NCI-H69 (cell line): ENCODE measurements at regions not wholly inside any gene's neighbourhood (a gene's known extent, or its start where the extent isn't known, plus 50 kb on each side); places are given as distances from the start of the nearest gene placed in this dataset.

Source experiments
- DNase-seq: peaks from one replicate; lab custom pipeline; 2025; lab: John Stamatoyannopoulos, UW

DNA sequence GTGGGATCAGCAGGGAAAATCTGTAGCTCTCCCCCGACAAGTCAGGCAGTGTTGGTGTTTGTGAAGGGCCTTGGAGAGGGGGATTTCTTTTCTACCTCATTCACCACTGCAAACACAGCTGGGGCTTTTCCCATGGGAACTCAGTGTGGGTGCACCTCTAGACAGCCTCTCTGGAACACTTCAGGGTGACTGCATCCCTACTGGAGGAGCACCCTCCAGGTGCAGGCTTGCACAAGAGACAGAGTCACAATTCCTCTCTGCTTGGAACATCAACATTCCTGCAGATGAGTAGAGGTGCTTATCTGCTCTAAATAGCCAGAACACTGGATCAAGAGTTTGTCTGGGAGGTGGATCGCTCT is 72.7 kb upstream of the AKAP13 start:
- no peak for DNase-seq

DNA sequence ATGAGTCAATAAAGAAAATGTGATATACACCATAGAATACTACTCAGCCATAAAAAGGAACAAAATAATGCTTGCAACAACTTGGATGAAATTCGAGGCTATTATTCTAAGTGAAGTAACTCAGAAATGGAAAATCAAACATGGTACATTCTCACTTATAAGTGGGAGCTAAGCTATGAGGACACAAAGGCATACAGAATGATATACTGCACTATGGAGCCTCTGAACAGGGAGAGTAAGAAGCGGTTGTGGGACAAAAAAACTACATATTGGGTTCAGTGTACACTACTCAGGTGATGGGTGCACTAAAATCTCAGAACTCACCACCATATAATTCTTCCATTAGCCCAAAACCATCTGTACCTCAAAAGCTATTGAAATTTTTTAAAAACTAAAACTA is 68.8 kb upstream of the AKAP13 start:
- no peak for DNase-seq

DNA sequence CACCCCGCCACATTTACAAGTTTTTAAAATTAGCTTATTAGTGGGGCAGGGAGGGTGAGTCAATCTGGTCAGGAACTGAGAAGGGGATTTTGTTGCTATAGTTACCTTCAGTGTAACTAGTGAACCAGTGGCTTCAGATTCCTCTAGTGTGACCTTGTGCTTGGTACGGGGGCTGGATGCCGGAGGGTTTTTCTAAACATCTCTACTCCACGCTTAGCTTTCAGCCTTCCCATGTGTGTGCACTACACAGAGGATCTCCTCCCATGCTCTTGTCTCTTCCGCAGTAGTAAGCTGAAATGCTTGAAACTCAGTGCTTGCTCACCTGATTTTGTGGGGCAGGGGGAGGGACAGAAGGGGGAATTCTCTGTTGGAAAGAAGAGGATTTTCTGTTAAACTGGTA is 67.9 kb upstream of the AKAP13 start:
- DNase-seq: no peak

DNA sequence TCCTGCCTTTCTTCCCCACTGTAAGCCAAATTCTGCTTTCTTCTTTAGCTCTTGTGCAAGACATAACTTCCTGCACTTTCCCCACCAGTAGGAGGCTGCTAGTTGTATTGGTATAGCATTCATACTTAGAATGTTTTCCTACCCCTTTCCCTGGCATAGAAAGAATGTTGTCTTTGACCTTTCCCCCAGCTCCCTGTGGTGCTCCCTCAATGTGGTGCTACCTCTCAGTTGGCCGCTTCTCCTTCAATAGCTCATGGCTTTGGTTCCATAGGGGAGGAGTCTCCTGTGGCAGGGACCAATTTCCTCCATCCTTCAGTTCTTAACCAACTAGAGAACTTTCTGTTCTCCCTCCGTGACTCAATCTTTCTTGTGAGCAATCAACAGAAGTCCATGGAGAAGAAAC is 67.5 kb upstream of the AKAP13 start:
- DNase-seq: peak; percentile 19

DNA sequence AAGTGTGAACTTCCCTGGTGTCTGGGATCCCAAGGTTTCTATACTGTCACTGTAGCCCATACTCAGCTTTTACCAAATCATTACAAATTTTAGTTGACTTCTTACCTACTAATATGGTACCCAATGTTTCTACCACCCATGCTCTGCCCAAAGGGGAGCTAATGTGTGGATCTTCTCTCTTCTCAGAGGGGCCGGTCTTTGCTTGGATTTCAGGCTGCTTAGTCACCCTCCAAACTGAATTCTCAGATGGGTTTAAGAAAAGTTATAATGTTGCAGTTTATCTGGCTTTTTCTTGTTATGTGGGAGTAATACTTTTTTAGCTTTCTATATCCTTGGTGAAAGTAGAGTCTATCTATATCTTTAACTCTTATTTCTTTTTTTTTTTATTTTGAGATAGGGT is 67.1 kb upstream of the AKAP13 start:
- DNase-seq: no peak

DNA sequence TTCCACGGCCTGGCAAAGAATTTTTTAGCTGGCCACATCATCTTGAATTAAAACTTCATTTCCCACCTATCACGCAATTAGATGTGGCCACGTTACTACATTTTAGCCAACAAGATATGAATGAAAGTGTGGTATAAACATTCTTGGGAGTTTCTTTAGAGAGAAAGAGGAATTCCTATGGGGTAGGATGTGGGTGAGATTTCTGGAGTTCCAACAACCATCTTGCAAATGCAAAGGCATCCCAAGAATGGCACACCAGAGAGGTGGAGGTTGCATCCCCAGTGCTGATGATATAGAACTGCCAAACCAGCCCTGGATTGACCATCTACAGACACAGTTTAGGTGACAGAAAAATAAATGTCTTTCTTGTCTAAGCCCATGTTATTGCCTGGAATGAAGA is 66.3 kb upstream of the AKAP13 start:
- no peak for DNase-seq

DNA sequence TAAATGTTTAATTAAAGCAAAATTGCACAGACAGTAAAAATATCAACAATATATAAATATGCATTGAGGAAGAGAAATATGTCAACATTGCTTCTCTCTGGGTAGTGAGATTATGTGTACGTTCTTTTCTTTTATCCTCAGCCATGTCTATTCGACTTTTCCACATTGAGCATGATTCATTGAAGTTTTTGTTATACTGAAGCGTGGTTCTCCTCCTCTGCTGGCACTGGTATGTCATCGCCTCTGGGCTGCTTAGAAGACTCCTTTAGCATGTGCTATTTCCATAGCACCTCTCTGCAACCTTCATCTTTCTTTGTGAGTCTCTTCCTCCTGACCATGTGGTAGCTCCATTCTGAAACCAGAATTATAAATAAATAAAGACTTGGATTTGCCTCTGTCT is 65.8 kb upstream of the AKAP13 start:
- no peak for DNase-seq

DNA sequence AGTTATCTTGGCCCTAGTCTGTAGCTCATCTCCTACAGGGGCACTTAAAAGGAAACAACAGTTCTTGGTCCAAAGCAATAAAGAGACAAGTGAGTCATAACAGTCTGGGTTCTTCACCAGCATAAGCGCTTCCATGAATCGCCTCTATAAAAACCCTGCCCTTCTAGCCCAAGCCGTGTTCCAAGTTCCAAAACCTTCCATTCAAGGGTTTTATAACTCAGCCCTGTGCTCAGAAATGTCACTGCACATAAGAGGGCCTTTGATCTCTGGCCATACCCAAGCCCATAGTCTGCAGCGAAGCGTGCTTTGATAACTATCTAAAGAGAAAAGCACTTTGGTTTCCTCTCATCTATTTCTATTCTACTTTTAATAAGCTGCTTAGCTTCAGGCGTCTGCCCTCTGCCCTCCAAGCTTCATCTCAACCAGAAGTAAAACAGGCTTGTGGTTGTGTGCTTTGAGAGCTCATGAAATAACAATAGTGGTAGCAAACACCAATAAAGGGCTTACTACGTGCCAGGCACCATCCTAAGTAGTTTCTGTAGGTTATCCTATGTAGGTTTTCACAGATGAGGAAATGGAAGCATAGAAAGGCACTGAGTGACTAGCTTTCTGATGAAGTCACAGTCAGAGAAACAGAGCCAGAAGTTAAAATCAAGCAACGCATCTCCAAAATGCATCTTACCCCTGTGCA is 64.0 kb upstream of the AKAP13 start:
- DNase-seq: no peak

DNA sequence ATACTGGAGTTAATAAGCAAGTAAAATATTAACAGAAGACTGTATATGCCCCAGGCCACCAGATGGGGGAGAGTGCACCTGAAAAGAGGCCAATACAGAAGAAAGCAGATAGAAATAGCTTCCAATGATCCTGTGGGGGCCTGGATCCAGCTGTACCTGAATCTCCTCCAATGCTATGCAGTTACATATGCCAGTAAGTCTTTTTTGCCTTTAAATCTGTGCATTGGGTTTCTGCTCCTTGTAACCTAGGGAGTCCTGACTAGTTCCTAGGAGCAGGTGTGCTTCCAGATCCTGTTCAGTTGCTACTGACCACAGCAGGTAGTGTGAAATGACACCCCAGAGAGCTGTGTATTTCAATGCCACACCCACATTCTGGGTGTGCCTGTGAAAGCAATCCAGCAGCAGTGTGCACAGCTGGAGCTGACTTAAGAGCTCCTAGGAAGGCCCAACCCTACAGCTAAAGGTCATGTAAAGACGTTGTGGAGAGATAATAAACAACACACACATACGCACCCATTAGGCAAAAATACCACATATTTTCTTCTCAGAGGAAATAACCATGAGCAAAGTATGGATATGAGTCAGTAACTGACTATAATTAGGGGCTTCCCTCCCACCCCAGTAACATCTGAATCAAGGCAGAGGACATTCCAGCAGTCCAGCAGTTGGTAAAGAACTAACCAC is 62.2 kb upstream of the AKAP13 start:
- peak; percentile 88 for DNase-seq

DNA sequence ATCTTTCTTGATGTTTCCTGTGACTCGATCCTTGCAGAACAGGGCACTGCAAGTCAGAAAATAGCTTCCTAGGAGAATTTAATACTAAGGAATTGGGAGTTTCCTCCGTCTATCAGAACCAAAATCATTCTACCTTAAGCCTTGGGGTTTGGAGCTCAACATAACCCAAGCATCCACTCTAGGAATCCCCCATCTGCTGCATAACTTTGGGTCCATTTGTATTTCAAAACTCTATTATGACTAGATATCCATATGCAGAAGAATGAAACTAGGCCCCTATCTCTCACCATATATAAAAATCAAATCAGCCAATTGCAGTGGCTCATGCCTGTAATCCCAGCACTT is 61.7 kb upstream of the AKAP13 start:
- DNase-seq: no peak

DNA sequence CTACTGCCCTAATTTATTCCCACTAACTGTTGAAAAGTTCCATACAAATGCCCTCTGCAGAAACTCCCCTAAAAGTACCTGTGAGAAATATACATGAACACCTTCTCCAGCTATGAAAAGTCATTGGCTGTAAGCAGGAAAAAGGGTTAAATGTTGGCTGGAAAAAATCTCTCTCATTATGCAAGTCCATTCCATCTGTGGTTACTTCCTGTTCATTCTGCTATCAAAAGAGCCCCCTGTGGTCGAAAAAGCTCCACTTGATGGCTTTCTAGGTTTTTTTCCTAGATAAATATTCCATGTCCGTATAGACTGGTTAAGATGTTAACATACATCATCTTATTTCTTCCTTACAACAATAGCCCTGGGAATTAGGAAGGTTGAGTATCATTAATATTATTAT is 56.2 kb upstream of the AKAP13 start:
- peak; percentile 4 for DNase-seq

DNA sequence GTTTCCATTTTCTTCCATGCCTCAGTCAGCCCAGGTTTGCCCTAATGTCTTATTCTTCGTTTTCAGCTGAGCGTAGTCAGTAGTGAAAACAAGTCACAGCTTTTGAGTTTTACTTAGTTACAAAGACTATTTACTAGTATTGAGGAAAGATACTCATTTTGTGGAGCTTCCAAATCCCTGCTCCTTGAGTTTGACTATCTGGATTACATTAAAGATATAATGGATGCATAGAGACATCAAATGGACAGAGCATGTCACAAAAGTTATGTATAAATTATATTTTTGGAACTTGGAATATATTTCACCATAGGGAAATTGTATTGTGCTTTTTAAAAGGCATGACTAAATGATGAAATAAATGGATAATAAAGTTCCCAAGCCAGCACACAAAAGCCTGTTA is 54.6 kb upstream of the AKAP13 start:
- no peak for DNase-seq

DNA sequence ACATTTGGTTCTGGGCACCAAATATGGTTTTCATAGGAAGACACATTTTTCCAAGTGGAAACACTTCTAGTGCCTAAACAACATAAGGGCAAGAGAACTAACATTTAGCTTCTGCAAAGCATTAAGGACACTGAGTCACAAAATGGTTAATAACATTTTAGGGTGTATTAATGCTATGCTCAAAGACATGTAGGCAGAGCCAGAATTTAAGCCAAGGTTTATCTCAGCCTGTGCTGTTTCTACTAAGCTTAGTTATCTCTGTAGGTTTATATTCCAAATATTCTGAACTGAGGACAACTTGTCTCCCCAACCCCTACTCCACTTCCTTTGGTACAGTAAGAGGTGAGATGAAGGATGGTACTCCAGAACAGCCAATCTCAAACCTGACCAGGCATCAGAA is 54.1 kb upstream of the AKAP13 start:
- no peak for DNase-seq

DNA sequence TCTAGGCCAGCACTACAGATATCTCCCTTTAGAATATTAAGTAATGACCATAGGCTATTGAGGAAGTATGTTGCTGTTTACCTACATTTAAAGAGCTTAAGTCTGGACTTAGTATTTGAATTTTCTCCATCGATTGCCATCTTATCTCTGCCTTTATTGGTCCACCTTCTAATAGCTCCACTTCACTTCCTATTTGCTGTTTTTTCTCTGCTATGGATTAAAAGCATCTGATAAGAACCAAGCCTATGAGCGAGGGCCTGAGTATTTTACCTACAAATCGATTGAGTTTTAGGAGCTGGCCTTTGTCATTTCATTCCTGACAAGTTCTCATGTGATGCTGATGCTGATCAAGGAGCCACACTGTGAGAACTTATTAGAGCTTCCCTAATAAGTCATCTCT is 52.6 kb upstream of the AKAP13 start:
- no peak for DNase-seq

DNA sequence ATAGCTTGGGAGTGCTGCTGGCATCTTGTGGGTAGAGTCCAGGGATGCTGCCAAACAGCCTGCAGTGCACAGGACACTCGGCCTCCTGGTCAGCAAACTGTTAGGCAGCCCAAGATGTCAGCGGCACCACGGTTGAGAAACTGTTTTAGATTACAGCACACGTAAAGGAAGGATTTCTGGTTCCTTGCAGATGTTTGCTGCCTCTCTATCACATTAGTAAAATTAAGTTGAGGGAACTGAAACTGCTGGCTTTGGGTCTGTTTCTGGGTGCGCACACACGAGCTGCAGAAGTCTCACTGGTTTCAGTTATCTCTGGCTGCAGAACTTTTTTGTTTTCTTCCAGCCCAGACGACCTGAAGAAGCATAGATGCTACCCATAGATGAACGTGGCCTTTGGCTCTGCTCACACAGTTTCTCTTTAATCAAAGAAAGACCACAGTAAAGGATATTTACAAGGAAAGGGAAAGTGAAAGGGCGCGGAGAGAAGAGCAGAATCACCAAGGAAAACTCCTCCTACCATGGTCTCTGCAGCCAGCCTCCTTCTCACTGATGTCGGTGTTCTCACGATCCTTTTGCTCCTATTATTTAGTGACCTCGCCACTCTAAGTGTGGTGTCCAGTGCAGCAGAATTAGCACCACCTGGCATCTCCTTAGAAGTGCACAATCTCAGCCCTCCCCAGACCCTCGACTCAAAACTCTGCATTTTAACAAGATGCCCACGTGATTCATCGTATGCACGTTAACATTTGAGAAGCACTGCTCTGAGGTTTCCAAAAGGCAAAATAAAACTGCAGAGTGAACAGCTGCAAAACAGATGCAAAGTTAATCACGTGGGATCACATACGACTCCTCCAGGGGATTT is 50.6 kb upstream of the AKAP13 start:
- DNase-seq: no peak
